HG03108 (cell line): ENCODE measurements at regions not wholly inside any gene's neighbourhood (a gene's known extent, or its start where the extent isn't known, plus 50 kb on each side); places are given as distances from the start of the nearest gene placed in this dataset.

ENCODE experiments used
- ATAC-seq: cut with Tn5 transposase; IDR thresholded peaks from one replicate; pipeline ENCODE4 v1.9.1; 2021; ENCODE audit warnings: moderate library complexity; ENCODE audit not compliant: unreplicated experiment

DNA sequence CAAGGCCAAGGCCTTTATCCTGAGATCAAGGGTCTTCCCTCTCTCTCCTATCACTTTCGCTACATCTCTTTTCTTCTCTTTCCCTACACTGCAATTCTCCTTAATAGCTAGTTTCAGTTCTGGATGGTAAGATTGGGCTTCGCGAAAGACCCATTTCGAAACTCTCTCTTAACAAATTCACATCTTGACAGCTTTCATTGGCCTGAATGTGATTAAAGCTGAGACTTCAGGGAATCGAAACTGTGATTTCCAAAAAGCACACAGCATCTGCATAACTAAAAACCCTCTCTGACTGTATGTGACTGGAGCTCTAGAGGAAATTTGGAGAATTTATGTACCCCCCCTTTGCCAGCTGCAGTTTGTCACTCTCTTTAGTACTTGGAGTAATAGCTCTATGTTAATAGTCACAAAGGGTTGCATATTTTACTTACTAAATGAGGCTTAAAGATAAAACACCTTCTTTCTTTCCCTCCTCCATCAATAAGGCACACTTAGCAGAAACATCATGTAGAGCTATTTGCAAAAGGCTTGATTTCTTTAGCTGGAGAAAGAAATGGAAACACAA, 105.3 kb upstream of the FAM20A start:
- no peak for ATAC-seq

DNA sequence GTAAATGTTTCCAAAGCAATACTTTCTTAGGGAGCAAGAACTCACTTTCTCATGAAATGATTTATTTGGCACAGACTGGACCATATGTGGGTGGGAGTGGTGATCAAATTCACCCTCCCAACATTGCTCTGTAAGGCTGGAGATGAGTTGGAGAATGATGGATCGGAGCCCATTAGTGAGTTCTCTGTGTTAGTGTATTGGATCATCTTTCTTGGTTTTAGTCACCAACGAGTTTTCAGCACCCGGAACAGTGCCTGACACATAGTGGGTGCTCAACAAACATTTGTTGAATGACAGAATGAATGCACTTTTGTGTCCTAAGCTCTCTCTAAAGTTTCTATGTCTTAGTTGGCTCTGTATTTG, 104.5 kb upstream of the FAM20A start:
- ATAC-seq = no peak

DNA sequence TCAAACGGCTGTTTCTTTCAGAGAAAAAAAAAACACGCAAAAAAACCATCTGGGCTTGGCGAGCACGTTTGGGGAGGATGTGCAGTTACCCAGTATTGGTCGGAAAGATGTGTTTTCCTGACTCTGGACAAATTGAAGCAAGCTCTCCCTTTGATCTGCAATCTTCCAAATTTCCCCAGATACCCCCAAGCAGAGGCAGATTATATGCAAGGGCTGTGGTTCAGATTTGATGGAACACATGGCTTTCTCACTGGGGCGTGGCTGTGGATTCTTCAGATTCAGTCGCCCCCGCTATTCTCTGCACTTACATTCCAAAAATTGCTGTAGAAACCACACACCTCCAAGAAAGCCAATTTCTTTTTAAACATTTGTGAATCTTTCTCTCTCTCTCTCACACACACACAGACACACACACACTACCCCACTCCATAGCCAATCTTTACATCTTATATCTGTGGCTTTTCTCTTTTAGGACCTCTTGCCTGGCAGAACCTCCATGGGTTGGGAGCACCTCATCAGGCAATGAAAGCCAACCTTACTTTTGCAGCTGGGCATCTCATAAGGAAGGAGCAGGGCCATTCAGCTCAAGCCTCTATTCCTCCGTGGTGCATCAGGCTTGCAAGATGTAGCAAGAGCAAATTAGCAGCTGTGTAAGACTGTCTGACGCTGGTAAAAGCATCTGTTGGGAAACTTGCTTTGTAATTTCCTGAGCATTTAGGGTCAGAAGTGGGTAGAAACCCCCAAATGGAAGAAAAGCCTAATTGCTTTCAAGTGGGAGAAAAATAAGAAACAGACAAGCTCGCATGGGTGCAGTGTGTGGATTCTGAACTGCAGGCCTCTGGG, 103.9 kb upstream of the FAM20A start:
- no peak for ATAC-seq

GRCh38 chr17:68701046-68701445, 99.9 kb upstream of the FAM20A start:
- no peak for ATAC-seq

DNA sequence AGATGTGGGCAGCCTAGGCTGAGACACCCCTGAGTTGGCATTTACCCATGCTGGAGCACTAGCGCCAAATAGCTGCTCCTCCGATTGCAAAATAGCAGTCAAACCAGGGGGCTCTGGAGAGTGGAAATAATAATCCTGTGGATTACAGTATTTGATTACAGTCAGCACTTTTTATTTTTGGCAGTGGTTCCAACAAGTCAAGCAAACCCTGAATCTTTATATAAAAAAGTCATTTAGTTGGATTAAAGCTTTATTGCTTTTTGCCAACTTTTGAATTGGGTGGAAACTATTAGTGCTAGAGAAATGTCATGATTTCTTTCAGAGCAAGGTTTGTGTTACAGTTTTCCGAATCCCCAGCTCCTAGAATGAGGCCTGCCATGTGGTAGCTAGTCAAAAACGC, 99.3 kb upstream of the FAM20A start:
- ATAC-seq = no peak

DNA sequence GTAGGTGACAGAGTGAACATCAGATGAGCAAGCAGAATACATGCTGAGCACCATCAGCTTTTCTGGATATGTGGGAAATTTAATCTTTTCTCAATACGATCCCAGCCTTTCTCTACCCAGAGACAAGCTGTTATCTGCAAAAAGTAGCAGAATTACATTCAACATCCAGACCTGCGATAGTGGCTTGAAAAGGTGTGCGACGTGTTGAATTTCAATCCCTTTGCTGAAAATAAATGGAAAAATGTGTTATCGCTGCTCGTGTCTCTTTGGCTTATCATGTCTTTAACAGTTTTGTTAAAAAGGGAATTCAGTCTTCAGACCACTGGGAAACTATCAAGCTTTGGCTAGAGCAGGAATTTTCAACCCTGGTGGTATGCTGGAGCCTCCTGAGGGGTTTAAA, 98.8 kb upstream of the FAM20A start:
- ATAC-seq = no peak

DNA sequence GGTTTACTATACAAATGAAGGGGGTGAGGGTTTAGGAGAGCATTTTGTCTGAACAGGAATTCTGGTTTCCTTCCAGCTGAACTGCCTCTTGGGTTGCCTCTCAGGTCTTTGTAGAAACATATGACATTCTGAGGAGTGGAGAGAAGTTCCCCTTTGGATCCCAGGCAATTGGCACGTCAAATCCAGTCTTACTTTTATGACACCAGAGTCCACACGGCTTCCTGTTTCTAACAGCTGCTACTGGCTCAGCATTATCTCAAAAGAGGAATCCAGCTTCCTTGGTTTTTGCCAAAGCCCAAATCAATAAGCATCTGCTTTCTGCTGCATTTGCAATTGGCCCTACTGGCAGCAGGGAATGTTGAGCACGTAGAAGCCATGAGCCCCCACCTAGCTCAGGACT, 97.6 kb upstream of the FAM20A start:
- ATAC-seq = no peak

GRCh38 chr17:68697850-68698361, 96.7 kb upstream of the FAM20A start:
- ATAC-seq = no peak

- ATAC-seq = no peak
Measured at GRCh38 chr17:68695659-68696058, 94.5 kb upstream of the FAM20A start.

GRCh38 chr17:68694791-68695485, 93.8 kb upstream of the FAM20A start:
- no peak for ATAC-seq

DNA sequence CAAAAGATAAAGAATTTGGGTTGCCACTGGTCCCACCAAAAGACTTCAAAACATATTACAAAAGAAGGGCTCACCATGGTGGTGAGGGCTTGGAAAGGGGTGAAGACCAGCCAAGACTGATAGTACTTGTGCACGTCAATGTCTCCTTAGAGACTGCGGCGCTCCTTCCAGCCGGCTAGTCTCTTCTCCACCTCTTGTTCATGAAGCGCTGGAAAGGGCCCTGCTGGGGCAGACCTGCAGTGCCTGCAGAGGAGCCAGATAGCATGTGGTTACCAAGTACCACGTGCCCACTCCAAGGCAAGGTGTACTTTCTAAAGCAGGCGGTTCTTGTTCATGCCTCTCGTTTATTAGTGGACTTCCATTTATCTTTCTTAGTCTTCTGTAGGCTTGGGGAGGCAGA, 92.7 kb upstream of the FAM20A start:
- no peak for ATAC-seq

GRCh38 chr17:68693466-68693865, 92.3 kb upstream of the FAM20A start:
- ATAC-seq = no peak

DNA sequence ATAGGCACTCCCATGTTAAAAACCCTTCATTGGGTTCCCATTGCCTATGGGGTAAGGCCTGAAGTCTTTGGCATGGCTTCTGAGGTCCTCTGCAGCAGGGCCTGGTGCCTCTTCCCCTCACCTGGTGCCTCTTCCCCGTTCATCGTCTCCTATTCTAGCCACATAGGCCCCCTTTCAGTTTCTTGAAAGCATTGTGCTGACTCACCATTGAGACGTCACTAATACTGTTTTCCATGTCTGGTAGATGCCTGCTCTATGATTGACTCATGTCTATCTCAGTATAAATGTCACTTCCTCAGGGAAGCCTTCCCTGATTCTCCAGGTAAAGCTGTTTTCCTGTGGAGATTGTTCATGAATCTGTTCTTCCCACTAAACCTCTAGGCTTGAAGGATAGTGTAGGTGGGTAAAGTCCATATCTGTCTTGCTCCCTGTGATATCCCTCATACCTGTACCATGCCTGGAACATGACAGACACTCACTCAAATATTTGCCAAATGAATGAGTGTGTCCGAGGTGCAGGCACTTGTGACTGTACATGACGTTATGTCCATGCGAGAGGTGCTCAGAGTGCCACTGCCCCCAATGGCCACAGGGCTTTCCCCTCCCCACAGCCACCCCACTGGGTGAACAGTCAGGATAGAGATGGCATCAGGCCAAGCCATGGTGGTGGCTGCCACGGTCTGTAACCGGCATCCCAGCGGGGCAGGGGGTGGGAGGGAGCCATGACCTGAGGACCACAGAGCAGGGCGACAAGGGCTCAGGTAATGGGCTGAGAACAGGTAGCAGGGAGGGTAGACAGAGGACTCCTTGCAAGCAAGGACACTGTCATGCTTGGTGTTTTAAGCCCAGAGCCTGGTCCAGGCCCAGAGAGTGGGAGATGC, 85.2 kb upstream of the FAM20A start:
- ATAC-seq = no peak

DNA sequence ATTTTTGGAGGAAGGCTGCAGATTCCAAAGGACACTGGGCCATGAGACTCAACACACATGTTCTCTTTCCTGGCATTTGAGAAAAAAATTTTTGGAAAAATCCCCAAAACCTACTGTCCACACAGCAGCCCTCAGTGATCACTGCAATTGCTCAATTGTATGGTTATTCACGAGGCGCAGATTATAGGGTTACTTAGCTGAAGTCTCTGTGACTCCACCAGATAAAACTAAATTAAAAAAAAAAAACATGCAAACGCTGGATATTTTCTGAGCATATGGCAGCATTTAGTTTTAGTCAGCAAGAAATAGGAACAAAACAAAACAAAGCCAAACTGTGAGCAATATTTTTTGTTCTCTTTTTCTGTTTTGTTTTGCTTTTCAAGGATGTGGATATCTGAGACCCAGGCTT, 83.8 kb upstream of the FAM20A start:
- no peak for ATAC-seq

- ATAC-seq = no peak
Measured at GRCh38 chr17:68682903-68683302, 81.7 kb upstream of the FAM20A start.

GRCh38 chr17:68679882-68680281, 78.7 kb upstream of the FAM20A start:
- no peak for ATAC-seq

DNA sequence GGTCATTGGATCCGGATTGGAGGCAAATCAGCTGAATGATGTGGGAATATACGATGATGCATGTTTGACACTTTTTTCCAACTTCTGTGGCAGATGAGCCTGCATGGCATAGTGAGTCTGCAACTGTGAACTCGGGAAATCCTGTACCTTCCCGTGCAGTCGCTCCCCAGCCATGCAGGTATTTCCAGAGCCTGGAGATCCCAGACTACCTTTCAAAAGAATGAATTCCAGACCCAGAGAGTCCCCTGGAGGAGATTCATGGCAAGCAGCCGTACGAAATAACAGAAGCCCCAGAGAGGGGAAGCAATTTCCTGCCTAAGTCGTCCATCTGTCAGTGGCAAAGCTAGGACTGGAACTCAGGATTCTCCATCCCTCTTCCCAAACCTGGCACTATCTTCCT, 75.7 kb upstream of the FAM20A start:
- no peak for ATAC-seq

DNA sequence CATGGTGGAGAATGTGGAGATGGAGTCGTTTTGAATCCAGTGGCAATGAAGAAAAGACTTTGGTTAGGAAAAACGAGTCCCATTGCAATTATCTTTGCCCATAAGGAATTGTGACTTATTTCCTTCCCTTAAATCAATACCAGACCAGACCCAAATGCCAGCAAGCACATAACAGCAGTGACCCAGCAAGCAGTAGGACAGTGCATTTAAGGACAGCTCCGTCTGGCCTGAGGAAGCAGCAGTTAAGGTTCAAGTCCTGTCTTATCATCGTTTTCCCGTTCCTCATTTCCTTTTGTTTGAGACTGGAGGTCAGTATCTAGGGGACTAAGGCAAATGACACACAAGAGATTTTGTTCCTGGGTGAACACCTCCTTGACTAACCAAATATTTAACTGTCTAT, 74.6 kb upstream of the FAM20A start:
- ATAC-seq = no peak

DNA sequence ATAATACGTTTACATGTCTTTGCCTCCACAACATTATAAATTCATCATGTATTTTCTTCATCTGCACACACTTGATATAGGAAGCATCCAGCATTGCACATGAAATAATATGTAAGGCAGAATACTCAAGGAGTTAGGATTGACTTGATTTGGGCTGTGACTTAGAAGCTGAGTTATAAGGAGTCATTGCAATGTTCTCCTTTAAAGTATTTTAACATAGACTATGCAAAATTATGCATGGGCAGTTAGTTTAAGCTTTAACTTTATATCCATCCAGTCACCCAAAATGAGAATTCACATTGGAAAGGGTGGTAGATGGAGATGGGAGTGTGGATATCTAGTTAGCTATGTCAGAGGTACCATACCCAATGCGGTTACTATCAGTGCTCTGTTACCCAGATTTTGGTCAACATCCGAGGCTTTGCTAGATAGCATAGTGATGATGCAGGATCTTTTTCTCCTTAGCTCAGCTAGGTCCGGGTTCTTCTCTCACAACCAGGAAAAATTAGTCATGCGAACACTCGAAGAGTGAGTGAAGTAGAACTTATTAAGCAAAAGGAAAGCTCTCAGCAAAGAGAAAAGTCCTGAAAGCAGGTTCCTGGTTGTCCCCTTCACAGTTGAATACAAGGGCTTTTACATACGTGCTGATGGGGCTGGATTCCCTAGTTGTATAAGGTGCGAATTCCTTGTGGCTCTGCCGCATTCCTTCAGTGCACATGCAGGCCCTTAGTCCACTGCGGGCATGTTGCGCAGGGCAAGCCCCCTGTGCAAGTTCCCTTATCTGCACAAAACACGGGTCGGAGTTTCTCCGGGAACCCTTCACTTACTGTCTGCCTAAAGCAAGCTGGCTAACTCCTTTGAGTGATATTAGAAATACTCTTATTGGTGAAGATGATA, 73.1 kb upstream of the FAM20A start:
- no peak for ATAC-seq
